Colonic mucosa (tissue), 4 donors: ENCODE measurements at regions not wholly inside any gene's neighbourhood (a gene's known extent, or its start where the extent isn't known, plus 50 kb on each side); places are given as distances from the start of the nearest gene placed in this dataset.
"Not testable (repeated sequence)": the region's sequence is repeated elsewhere in the genome, so short reads cannot be mapped to it uniquely, and the experiment has no call there.

ENCODE experiments used
- DNase-seq: peaks from one replicate; pipeline ENCODE4 v3.0.0-alpha.2; 2020
- H3K27ac ChIP-seq: fragments of 200-600 bp; one replicate; pipeline ENCODE4 v1.8.0; 2021
- H3K27me3 ChIP-seq: fragments of 200-600 bp; one replicate; pipeline ENCODE4 v1.8.0; 2021
- H3K36me3 ChIP-seq: fragments of 200-600 bp; one replicate; pipeline ENCODE4 v1.8.0; 2021
- H3K4me1 ChIP-seq: fragments of 200-600 bp; one replicate; pipeline ENCODE4 v1.8.0; 2021; ENCODE audit warnings: mild to moderate bottlenecking
- H3K4me3 ChIP-seq: fragments of 200-600 bp; one replicate; pipeline ENCODE4 v1.8.0; 2021
- H3K9ac ChIP-seq, 2 donors: one replicate each; pipeline ENCODE4 v1.7.0; 2013; ENCODE audit warnings: control low read depth in 2 of 2, low read depth in 2 of 2, low read length in 2 of 2
- H3K9me3 ChIP-seq: fragments of 200-600 bp; one replicate; pipeline ENCODE4 v1.8.0; 2021
- intact Hi-C: fragments of 100-400 bp; cut with DNase I; formaldehyde crosslinking; loops from one replicate; pipeline ENCODE4 v1.14.1; 2022
- TF ChIP-seq, protein P1 (sequence below): fragments of 200-600 bp; IDR thresholded peaks from one replicate; pipeline ENCODE4 v1.8.0; 2022; ENCODE audit warnings: antibody characterized with exemption, mild to moderate bottlenecking
- donor health status: healthy.
- donor health status: DM: no; HTN: no; CAD: no.
- donor health status: DM: no; HTN: no; CAD: no.

- DNase-seq, H3K9me3 ChIP-seq, intact Hi-C loops: not testable (repeated sequence)
Observed at GRCh38 chr7:153412824-153413198, 639.4 kb upstream of the DPP6 start.

GRCh38 chr7:153413199-153413539, 639.0 kb upstream of the DPP6 start:
- Histone ChIP-seq H3K27ac (no peak overlapping the region), H3K36me3 (no peaks in the 10 kb centered on the region), H3K27me3 (no peaks in the 10 kb centered on the region), H3K9me3 (no peaks in the 10 kb centered on the region), H3K9ac (no peak overlapping the region), H3K4me3 (no peak overlapping the region), H3K4me1 (no peaks in the 10 kb centered on the region)
- DNase-seq = no peak
- intact Hi-C loops = no loop called here
- TF ChIP-seq, protein P1, sequence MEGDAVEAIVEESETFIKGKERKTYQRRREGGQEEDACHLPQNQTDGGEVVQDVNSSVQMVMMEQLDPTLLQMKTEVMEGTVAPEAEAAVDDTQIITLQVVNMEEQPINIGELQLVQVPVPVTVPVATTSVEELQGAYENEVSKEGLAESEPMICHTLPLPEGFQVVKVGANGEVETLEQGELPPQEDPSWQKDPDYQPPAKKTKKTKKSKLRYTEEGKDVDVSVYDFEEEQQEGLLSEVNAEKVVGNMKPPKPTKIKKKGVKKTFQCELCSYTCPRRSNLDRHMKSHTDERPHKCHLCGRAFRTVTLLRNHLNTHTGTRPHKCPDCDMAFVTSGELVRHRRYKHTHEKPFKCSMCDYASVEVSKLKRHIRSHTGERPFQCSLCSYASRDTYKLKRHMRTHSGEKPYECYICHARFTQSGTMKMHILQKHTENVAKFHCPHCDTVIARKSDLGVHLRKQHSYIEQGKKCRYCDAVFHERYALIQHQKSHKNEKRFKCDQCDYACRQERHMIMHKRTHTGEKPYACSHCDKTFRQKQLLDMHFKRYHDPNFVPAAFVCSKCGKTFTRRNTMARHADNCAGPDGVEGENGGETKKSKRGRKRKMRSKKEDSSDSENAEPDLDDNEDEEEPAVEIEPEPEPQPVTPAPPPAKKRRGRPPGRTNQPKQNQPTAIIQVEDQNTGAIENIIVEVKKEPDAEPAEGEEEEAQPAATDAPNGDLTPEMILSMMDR = no peak

More at GRCh38 chr7:153412824-153413198, 639.4 kb upstream of the DPP6 start:
- not testable (repeated sequence) for H3K27me3 ChIP-seq, H3K36me3 ChIP-seq, H3K27ac ChIP-seq, H3K4me3 ChIP-seq, H3K9ac ChIP-seq, H3K4me1 ChIP-seq

GRCh38 chr7:153413540-153414287, 638.5 kb upstream of the DPP6 start:
- Histone ChIP-seq H3K36me3 (no peaks in the 10 kb centered on the region), H3K27ac (no peak overlapping the region), H3K9ac (no peak overlapping the region), H3K27me3 (no peaks in the 10 kb centered on the region), H3K4me3 (no peak overlapping the region), H3K4me1 (no peaks in the 10 kb centered on the region), H3K9me3 (no peaks in the 10 kb centered on the region)
- DNase-seq = no peak
- intact Hi-C loops = no loop called here
- TF ChIP-seq, protein P1 = no peak

DNA sequence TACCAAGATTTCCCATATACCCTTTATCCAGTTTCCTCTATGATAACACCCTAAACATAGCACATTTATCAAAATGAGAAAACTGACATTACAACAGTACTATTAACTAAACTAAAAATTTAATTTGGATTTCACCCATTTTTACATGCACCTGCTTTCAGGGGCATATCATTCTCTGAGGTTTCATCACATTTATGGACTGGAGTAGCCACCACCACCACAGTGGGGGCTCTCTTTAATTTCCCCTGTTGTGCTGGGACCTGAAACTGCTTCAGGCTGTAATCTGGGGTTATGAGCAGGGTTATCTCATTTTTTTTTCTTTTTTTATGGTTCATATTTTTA, 637.9 kb upstream of the DPP6 start:
- Histone ChIP-seq H3K9ac (no peak overlapping the region), H3K27ac (no peak overlapping the region), H3K4me3 (no peak overlapping the region), H3K36me3 (no peaks in the 10 kb centered on the region), H3K4me1 (no peaks in the 10 kb centered on the region), H3K27me3 (no peaks in the 10 kb centered on the region), H3K9me3 (no peaks in the 10 kb centered on the region)
- DNase-seq = no peak
- intact Hi-C loops = no loop called here
- TF ChIP-seq, protein P1 = no peak

- DNase-seq = no peak
- Histone ChIP-seq H3K36me3 (no peaks in the 10 kb centered on the region), H3K27me3 (no peaks in the 10 kb centered on the region), H3K27ac (no peak overlapping the region), H3K9ac (no peak overlapping the region), H3K4me3 (no peak overlapping the region), H3K9me3 (no peaks in the 10 kb centered on the region), H3K4me1 (no peaks in the 10 kb centered on the region)
- intact Hi-C loops = no loop called here
- TF ChIP-seq, protein P1 = no peak
Observed at GRCh38 chr7:153415632-153416031, 636.6 kb upstream of the DPP6 start.

DNA sequence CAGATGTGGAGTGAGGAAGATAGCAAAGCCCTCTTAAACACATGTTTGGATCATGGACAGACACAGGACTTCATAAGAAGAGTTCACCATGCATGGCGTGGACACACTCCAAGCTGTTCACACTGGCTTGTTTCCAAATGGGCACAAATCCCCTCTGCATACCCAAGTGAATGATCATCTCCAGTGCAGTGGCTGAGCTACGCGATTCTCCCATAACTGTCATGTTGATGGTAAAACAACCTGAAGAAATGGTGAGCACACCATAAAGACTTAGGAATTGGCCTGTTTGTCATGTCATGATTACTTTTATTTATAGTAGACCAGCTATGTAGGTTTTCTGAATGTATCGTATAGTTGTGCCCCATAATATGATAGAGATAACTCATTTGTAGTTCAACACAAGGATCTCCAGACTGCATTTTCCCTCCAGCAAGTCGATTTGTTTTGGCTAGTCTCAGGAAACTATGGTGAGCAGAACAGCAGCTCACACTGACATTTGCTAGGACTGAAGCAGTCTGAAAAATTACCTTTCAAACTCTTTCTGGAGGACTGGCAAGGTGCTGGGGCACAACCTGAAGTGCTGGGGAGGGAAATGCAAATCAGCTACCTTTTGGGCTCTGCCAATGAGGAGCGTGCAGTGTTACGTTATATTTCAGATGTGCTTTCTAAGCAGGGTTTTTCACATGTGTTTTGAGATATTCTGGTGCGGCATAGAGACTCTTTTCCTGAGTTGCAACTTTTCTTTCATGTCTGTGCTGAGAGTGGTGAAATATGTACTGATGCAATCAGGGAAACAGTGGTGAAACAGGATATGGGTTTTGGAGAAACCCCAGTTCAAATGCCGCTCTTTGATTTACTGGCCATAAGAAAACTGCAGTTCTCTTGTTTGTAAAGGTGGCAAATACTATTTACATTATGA, 629.6 kb upstream of the DPP6 start:
- intact Hi-C loops = no loop called here
- no peak overlapping the region for H3K9ac ChIP-seq
- no peak overlapping the region for H3K27ac ChIP-seq

More for the DNA sequence above, 629.6 kb upstream of the DPP6 start:
- TF ChIP-seq, protein P1 = no peak
- no peaks in the 10 kb centered on the region for H3K36me3 ChIP-seq
- no peak overlapping the region for H3K4me3 ChIP-seq
- DNase-seq = no peak
- H3K27me3 ChIP-seq = no peaks in the 10 kb centered on the region
- H3K4me1 ChIP-seq = no peaks in the 10 kb centered on the region
- no peaks in the 10 kb centered on the region for H3K9me3 ChIP-seq
